RWPE1 (cell line): ENCODE measurements at regions not wholly inside any gene's neighbourhood (a gene's known extent, or its start where the extent isn't known, plus 50 kb on each side); places are given as distances from the start of the nearest gene placed in this dataset.
"Not testable (repeated sequence)": the region's sequence is repeated elsewhere in the genome, so short reads cannot be mapped to it uniquely, and the experiment has no call there.

Experiments used
- CTCF ChIA-PET: fragments of 350-600 bp; sonication (Branson Sonifier 250); formaldehyde crosslinking; extraction: SDS; loops from one replicate; lab custom pipeline; 2021; lab: Yijun Ruan, JAX
- POLR2A ChIA-PET: fragments of 400-600 bp; formaldehyde crosslinking; extraction: SDS; loops from one replicate; lab custom pipeline; 2020; ENCODE audit warnings: antibody characterized with exemption; ENCODE audit not compliant: low non-redundant PET; lab: Yijun Ruan, JAX
- DNase-seq: peaks from one replicate; pipeline ENCODE4 v3.0.0; 2012; ENCODE audit warnings: low spot score
- H3K27ac ChIP-seq: fragments of 450-650 bp; 2 replicates; pipeline ENCODE4 v1.5.1; 2017
- CTCF ChIP-seq: fragments of 450-650 bp; conservative IDR thresholded peaks from 2 replicates; pipeline ENCODE4 v1.5.1; 2017; ENCODE audit warnings: low read depth, mild to moderate bottlenecking

GRCh38 chr12:105596731-105597130 lies 266.2 kb downstream of the C12orf75 start:
- no peak for TF ChIP-seq CTCF
- H3K27ac ChIP-seq, result no peak overlapping the region
- ChIA-PET CTCF (interaction anchor here (0.6 kb wide), 1 partner anchor 577 kb away, joined by 3 read pairs; no protein-coding TSS in a partner anchor), POLR2A (no interaction called here)
- DNase-seq, result no peak

- H3K27ac ChIP-seq, result no peak overlapping the region
- CTCF ChIA-PET, result no interaction called here
- POLR2A ChIA-PET, result no interaction called here
- no peak for DNase-seq
- TF ChIP-seq CTCF, result no peak
These were observed 267.5 kb downstream of the C12orf75 start for GRCh38 chr12:105598031-105598430.

GRCh38 chr12:105600911-105601545 lies 270.5 kb downstream of the C12orf75 start:
- ChIA-PET CTCF (no interaction called here), POLR2A (no interaction called here)
- TF ChIP-seq CTCF, result no peak
- no peak for DNase-seq
- no peak overlapping the region for H3K27ac ChIP-seq

- POLR2A ChIA-PET, H3K27ac ChIP-seq, DNase-seq: not testable (repeated sequence)
- CTCF ChIA-PET, result interaction anchor here (0.7 kb wide), 1 partner anchor 54 kb away, joined by 3 read pairs; no protein-coding TSS in a partner anchor
These were observed 271.8 kb downstream of the C12orf75 start for GRCh38 chr12:105602312-105602711.

- DNase-seq, CTCF ChIA-PET, POLR2A ChIA-PET, H3K27ac ChIP-seq: not testable (repeated sequence)
These were observed 273.8 kb downstream of the C12orf75 start for GRCh38 chr12:105604281-105604680.

GRCh38 chr12:105606613-105607012 lies 276.1 kb downstream of the C12orf75 start:
- POLR2A ChIA-PET, result not testable (repeated sequence)

GRCh38 chr12:105609001-105609400 lies 278.5 kb downstream of the C12orf75 start:
- DNase-seq, POLR2A ChIA-PET, H3K27ac ChIP-seq: not testable (repeated sequence)
- CTCF ChIA-PET, result interaction anchor here (0.6 kb wide), 1 partner anchor 182 kb away, joined by 4 read pairs; no protein-coding TSS in a partner anchor

More at GRCh38 chr12:105606613-105607012, 276.1 kb downstream of the C12orf75 start:
- CTCF ChIA-PET, DNase-seq, H3K27ac ChIP-seq: not testable (repeated sequence)

GRCh38 chr12:105610459-105610858 lies 280.0 kb downstream of the C12orf75 start:
- ChIA-PET POLR2A (no interaction called here), CTCF (no interaction called here)
- no peak for DNase-seq
- TF ChIP-seq CTCF, result no peak
- no peak overlapping the region for H3K27ac ChIP-seq
